H1 (cell line): ENCODE measurements at regions not wholly inside any gene's neighbourhood (a gene's known extent, or its start where the extent isn't known, plus 50 kb on each side); places are given as distances from the start of the nearest gene placed in this dataset.
"Not testable (repeated sequence)": the region's sequence is repeated elsewhere in the genome, so short reads cannot be mapped to it uniquely, and the experiment has no call there.

Source experiments
- CTCF ChIA-PET: fragments of 300-600 bp; sonication (Branson Sonifier 250); formaldehyde crosslinking; loops from one replicate; lab custom pipeline; 2021; ENCODE audit not compliant: partially characterized antibody; lab: Charles Lee
- POLR2A ChIA-PET: fragments of 300-600 bp; sonication (Branson Sonifier 250); formaldehyde crosslinking; loops from one replicate; lab custom pipeline; 2021; ENCODE audit warnings: inconsistent platforms; ENCODE audit not compliant: partially characterized antibody; lab: Charles Lee
- DNase-seq, 2 experiments: peaks; one replicate each; pipeline versions ENCODE4 v3.0.0 to v3.0.0-alpha.2; 2010 to 2022; ENCODE audit warnings: low spot score in 2 of 2, low read depth in 1 of 2, mixed read lengths in 1 of 2
- FAIRE-seq: peaks from 2 replicates; lab custom pipeline; 2011; peaks lifted over from hg19 to GRCh38; lab: Jason Lieb, UNC
- H2AFZ ChIP-seq: 2 replicates; pipeline ENCODE4 v1.8.1; 2012; ENCODE audit warnings: low read length, inconsistent platforms
- H2AK5ac ChIP-seq: 2 replicates; pipeline ENCODE4 v1.6.1; 2013; ENCODE audit warnings: low read depth, low read length
- H2BK120ac ChIP-seq: replicated peaks from 2 replicates; pipeline ENCODE3; 2013; ENCODE audit warnings: low read depth, low read length, inconsistent platforms
- H2BK12ac ChIP-seq: 2 replicates; pipeline ENCODE4 v1.6.1; 2013; ENCODE audit warnings: low read depth, low read length
- H2BK15ac ChIP-seq: 2 replicates; pipeline ENCODE4 v1.6.1; 2013; ENCODE audit warnings: low read length
- H2BK20ac ChIP-seq: 2 replicates; pipeline ENCODE4 v1.6.1; 2013; ENCODE audit warnings: low read length
- H2BK5ac ChIP-seq: 2 replicates; pipeline ENCODE4 v1.6.1; 2013; ENCODE audit warnings: low read depth, low read length
- H3K14ac ChIP-seq: 2 replicates; pipeline ENCODE4 v1.6.1; 2013; ENCODE audit warnings: inconsistent platforms; ENCODE audit not compliant: insufficient read length
- H3K18ac ChIP-seq: 2 replicates; pipeline ENCODE4 v1.6.1; 2013; ENCODE audit warnings: low read length; ENCODE audit errors: extremely low read depth
- H3K23ac ChIP-seq: 2 replicates; pipeline ENCODE4 v1.6.1; 2013; ENCODE audit warnings: inconsistent platforms; ENCODE audit not compliant: insufficient read length
- H3K23me2 ChIP-seq: 2 replicates; pipeline ENCODE4 v1.6.1; 2013; ENCODE audit warnings: low read depth, low read length
- H3K27ac ChIP-seq: 2 replicates; pipeline ENCODE4 v1.6.1; 2011; ENCODE audit warnings: low read depth, low read length, inconsistent platforms
- H3K27me3 ChIP-seq, 4 experiments: replicated peaks in 1 of 4; 1 replicate in 1 of 4; 2 replicates in 3 of 4; pipeline versions ENCODE4 v1.6.1 to v1.8.1; 2011 to 2013; ENCODE audit warnings: low read length in 3 of 4, mild to moderate bottlenecking in 3 of 4, inconsistent platforms in 2 of 4, mixed read lengths in 2 of 4, moderate library complexity in 1 of 4; ENCODE audit not compliant: control insufficient read depth in 3 of 4, insufficient read depth in 3 of 4; ENCODE audit errors: extremely low read depth in 1 of 4
- H3K36me3 ChIP-seq, 4 experiments: 2 replicates each; pipeline versions ENCODE4 v1.6.1 to v1.8.1; 2011 to 2013; ENCODE audit warnings: mild to moderate bottlenecking in 4 of 4, low read length in 3 of 4, moderate library complexity in 2 of 4, control low read depth in 1 of 4, inconsistent platforms in 1 of 4; ENCODE audit not compliant: insufficient read depth in 4 of 4, control insufficient read depth in 2 of 4
- H3K4ac ChIP-seq: replicated peaks from 2 replicates; pipeline ENCODE3; 2013; ENCODE audit warnings: low read length, low read depth, mixed read lengths, inconsistent platforms; ENCODE audit not compliant: insufficient read length
- H3K4me1 ChIP-seq, 4 experiments: replicated peaks in 1 of 4; 1 replicate in 1 of 4; 2 replicates in 3 of 4; pipeline versions ENCODE4 v1.6.1 to v1.8.1; 2011 to 2013; ENCODE audit warnings: low read length in 3 of 4, inconsistent platforms in 2 of 4, mixed read lengths in 1 of 4; ENCODE audit not compliant: insufficient read depth in 4 of 4, control insufficient read depth in 3 of 4
- H3K4me2 ChIP-seq, 2 experiments: 2 replicates each; pipeline versions ENCODE4 v1.6.1 to v1.8.1; 2011 to 2013; ENCODE audit warnings: low read depth in 2 of 2, low read length in 2 of 2, control low read depth in 1 of 2, inconsistent platforms in 1 of 2, mild to moderate bottlenecking in 1 of 2; ENCODE audit not compliant: insufficient read depth in 1 of 2
- H3K4me3 ChIP-seq, 4 experiments: fragments of 200-600, 300-600 bp in 1 of 4; sonication (generic), shearing (Covaris generic), sonication (Bioruptor Twin) in 1 of 4; 2 replicates each; pipeline versions ENCODE4 v1.5.1 to v1.8.1; 2011 to 2016; ENCODE audit warnings: low read length in 4 of 4, low read depth in 3 of 4, control low read depth in 2 of 4, inconsistent platforms in 2 of 4, mild to moderate bottlenecking in 2 of 4, mixed read lengths in 1 of 4, moderate library complexity in 1 of 4; ENCODE audit not compliant: insufficient read depth in 2 of 4; ENCODE audit errors: extremely low read depth in 1 of 4
- H3K56ac ChIP-seq: replicated peaks from 2 replicates; pipeline ENCODE3; 2013; ENCODE audit warnings: low read depth, mild to moderate bottlenecking, mixed read lengths, low read length, inconsistent platforms; ENCODE audit not compliant: insufficient read length
- H3K79me1 ChIP-seq: 2 replicates; pipeline ENCODE4 v1.6.1; 2013; ENCODE audit warnings: low read depth, low read length, control low read depth
- H3K79me2 ChIP-seq, 2 experiments: 2 replicates each; pipeline versions ENCODE4 v1.6.1 to v1.8.1; 2012 to 2013; ENCODE audit warnings: low read length in 2 of 2, mild to moderate bottlenecking in 2 of 2, inconsistent platforms in 1 of 2; ENCODE audit not compliant: insufficient read depth in 2 of 2, control insufficient read depth in 1 of 2
- H3K9ac ChIP-seq, 4 experiments: replicated peaks in 1 of 4; 1 replicate in 1 of 4; 2 replicates in 3 of 4; pipeline versions ENCODE4 v1.6.1 to v1.8.1; 2011 to 2013; ENCODE audit warnings: low read depth in 3 of 4, low read length in 3 of 4, control low read depth in 2 of 4, mild to moderate bottlenecking in 2 of 4, moderate library complexity in 2 of 4, inconsistent platforms in 1 of 4; ENCODE audit errors: extremely low read depth in 1 of 4
- H3K9me3 ChIP-seq, 2 experiments: 2 replicates each; pipeline versions ENCODE4 v1.6.1 to v1.8.1; 2012 to 2013; ENCODE audit warnings: mild to moderate bottlenecking in 2 of 2, moderate library complexity in 2 of 2, control low read depth in 1 of 2, inconsistent platforms in 1 of 2, low read depth in 1 of 2, low read length in 1 of 2, mixed read lengths in 1 of 2; ENCODE audit not compliant: insufficient read depth in 2 of 2
- H4K20me1 ChIP-seq, 2 experiments: replicated peaks in 1 of 2; 2 replicates each; pipeline versions ENCODE3 to v1.8.1; 2011 to 2013; ENCODE audit warnings: inconsistent platforms in 2 of 2, low read length in 2 of 2, mild to moderate bottlenecking in 1 of 2; ENCODE audit not compliant: insufficient read depth in 2 of 2, control insufficient read depth in 1 of 2
- H4K5ac ChIP-seq: 2 replicates; pipeline ENCODE4 v1.6.1; 2013; ENCODE audit warnings: low read length, low read depth, mixed read lengths, inconsistent platforms; ENCODE audit not compliant: insufficient read length
- H4K8ac ChIP-seq: 2 replicates; pipeline ENCODE4 v1.8.0; 2013; ENCODE audit warnings: mild to moderate bottlenecking, moderate library complexity, low read length, inconsistent platforms; ENCODE audit not compliant: insufficient read depth; ENCODE audit errors: extremely low read depth
- H4K91ac ChIP-seq: replicated peaks from 2 replicates; pipeline ENCODE3; 2013; ENCODE audit warnings: low read length, mixed read lengths, inconsistent platforms; ENCODE audit not compliant: insufficient read length
- WGBS, 2 experiments: shearing (Covaris generic) in 1 of 2; methylation state at CpG; one replicate each; pipeline versions ENCODE4 v1.1.6 to v1.1.7; 2013 to 2015; ENCODE audit warnings: low lambda C conversion rate in 2 of 2, mixed read lengths in 2 of 2, inconsistent platforms in 1 of 2, low coverage in 1 of 2, missing lambda C conversion rate in 1 of 2; ENCODE audit not compliant: insufficient replicate concordance in 2 of 2, insufficient coverage in 1 of 2, insufficient read length in 1 of 2; ENCODE audit errors: extremely low coverage in 1 of 2, missing lambda C conversion rate in 1 of 2; 5-methylcytosine and 5-hydroxymethylcytosine counted together

DNA sequence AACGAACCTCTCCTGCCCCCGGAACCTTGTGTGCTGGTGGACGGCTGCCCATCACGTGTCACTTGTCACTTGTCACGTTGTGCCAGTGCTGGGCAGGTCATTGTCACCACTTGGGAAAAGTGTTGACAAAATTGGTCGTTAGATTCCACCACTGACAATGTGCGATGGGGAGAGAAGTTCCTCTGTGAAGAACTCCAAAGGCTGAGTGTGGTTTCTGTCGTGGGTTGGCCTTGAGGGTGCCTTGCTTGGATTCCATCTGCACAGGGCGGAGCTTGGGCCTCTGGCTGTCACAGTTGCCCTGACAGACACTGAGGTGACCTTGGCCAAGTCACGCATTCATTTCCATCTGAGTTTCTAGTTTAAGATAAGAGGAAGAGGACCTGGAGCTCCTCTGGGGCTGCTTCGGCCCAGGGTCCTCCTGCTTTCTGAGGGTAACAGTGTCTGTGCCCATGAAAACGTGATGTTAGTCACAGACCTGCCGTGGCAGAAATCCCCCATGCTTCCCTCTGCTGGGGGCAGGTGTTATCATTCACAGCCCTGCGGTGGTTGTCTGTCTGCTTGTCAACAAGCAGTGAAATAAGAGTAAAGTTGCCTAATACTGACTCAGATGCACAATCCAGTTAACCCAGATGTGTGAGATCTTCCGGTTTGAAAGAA is 133.6 kb downstream of the LAT start:
- H3K27me3 ChIP-seq, H2AFZ ChIP-seq, H3K23me2 ChIP-seq, H3K36me3 ChIP-seq, H3K4me2 ChIP-seq, DNase-seq, H3K79me2 ChIP-seq, H2AK5ac ChIP-seq, FAIRE-seq, H2BK5ac ChIP-seq, H3K9ac ChIP-seq, H3K18ac ChIP-seq, H3K4ac ChIP-seq, H3K4me3 ChIP-seq, H3K79me1 ChIP-seq, H4K20me1 ChIP-seq, H2BK12ac ChIP-seq, H4K5ac ChIP-seq, H3K9me3 ChIP-seq, H2BK120ac ChIP-seq, H2BK20ac ChIP-seq, H3K23ac ChIP-seq, H3K56ac ChIP-seq, H3K4me1 ChIP-seq, H4K8ac ChIP-seq, H3K14ac ChIP-seq, H4K91ac ChIP-seq, H2BK15ac ChIP-seq, CTCF ChIA-PET, H3K27ac ChIP-seq, POLR2A ChIA-PET: not testable (repeated sequence)
- WGBS, 2 experiments = 89% methylated on average over 13 of the region's 15 CpGs; no CpG with 5 or more reads in 1 of the 2 experiments
